ENCODE measurements at regions not wholly inside any gene's neighbourhood (a gene's known extent, or its start where the extent isn't known, plus 50 kb on each side); places are given as distances from the start of the nearest gene placed in this dataset.

- DNase-seq = no peak
Measured at GRCh38 chr19:31717269-31717923, 368.2 kb upstream of the TSHZ3 start.

- peak; percentile 79 for DNase-seq
Measured at GRCh38 chr19:31718032-31718431, 368.8 kb upstream of the TSHZ3 start.

- DNase-seq = no peak
Measured at GRCh38 chr19:31718898-31719297, 369.7 kb upstream of the TSHZ3 start.

GRCh38 chr19:31723101-31723500 lies 373.9 kb upstream of the TSHZ3 start:
- DNase-seq = peak; percentile 29

GRCh38 chr19:31725051-31725450 lies 375.8 kb upstream of the TSHZ3 start:
- DNase-seq = peak; percentile 19

GRCh38 chr19:31727536-31727935 lies 378.3 kb upstream of the TSHZ3 start:
- no peak for DNase-seq

- DNase-seq = no peak
Measured at GRCh38 chr19:31730270-31730669, 381.0 kb upstream of the TSHZ3 start.

GRCh38 chr19:31733591-31733990 lies 384.4 kb upstream of the TSHZ3 start:
- no peak for DNase-seq

GRCh38 chr19:31742249-31742648 lies 393.0 kb upstream of the TSHZ3 start:
- DNase-seq = no peak

GRCh38 chr19:31745731-31746130 lies 396.5 kb upstream of the TSHZ3 start:
- DNase-seq = no peak

GRCh38 chr19:31749231-31749630 lies 400.0 kb upstream of the TSHZ3 start:
- DNase-seq = no peak

- no peak for DNase-seq
Measured at GRCh38 chr19:31759359-31759758, 410.1 kb upstream of the TSHZ3 start.

- no peak for DNase-seq
Measured at GRCh38 chr19:31761281-31761913, 412.2 kb upstream of the TSHZ3 start.

GRCh38 chr19:31770223-31770622 lies 421.0 kb upstream of the TSHZ3 start:
- DNase-seq = no peak

- DNase-seq = no peak
Measured at GRCh38 chr19:31772915-31773314, 423.7 kb upstream of the TSHZ3 start.

- DNase-seq = no peak
Measured at GRCh38 chr19:31781542-31781941, 432.3 kb upstream of the TSHZ3 start.

GRCh38 chr19:31783592-31783991 lies 434.4 kb upstream of the TSHZ3 start:
- no peak for DNase-seq

GRCh38 chr19:31784671-31785101 lies 435.4 kb upstream of the TSHZ3 start:
- DNase-seq = no peak

GRCh38 chr19:31801611-31802010 lies 452.4 kb upstream of the TSHZ3 start:
- no peak for DNase-seq

- DNase-seq = no peak
Measured at GRCh38 chr19:31803835-31804446, 454.7 kb upstream of the TSHZ3 start.

- no peak for DNase-seq
Measured at GRCh38 chr19:31804668-31805067, 455.4 kb upstream of the TSHZ3 start.

- no peak for DNase-seq
Measured at GRCh38 chr19:31810536-31811109, 461.4 kb upstream of the TSHZ3 start.

GRCh38 chr19:31817971-31818797 lies 468.9 kb upstream of the TSHZ3 start:
- DNase-seq = no peak

Measured in fibroblast of skin of scalp (primary cell).